ENCODE measurements at regions not wholly inside any gene's neighbourhood (a gene's known extent, or its start where the extent isn't known, plus 50 kb on each side); places are given as distances from the start of the nearest gene placed in this dataset.
"Not testable (repeated sequence)": the region's sequence is repeated elsewhere in the genome, so short reads cannot be mapped to it uniquely, and the experiment has no call there.

DNA sequence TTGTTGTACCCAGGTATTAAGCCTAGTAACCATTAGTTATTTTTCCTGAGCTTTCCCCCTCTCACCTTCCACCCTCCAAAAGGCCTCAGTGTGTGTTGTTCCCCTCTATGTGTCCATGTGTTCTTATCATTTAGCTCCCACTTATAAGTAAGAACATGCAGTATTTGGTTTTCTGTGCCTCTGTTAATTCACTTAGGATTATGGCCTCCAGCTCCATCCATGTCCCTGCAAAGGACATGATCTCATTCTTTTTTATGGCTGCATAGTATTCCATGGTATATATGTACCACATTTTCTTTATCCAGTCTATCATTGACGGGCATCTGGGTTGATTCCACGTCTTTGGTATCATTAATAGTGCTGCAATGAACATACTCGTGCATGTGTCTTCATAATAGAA is 560.3 kb downstream of the TMEM114 start:
- TF ChIP-seq, protein P1, sequence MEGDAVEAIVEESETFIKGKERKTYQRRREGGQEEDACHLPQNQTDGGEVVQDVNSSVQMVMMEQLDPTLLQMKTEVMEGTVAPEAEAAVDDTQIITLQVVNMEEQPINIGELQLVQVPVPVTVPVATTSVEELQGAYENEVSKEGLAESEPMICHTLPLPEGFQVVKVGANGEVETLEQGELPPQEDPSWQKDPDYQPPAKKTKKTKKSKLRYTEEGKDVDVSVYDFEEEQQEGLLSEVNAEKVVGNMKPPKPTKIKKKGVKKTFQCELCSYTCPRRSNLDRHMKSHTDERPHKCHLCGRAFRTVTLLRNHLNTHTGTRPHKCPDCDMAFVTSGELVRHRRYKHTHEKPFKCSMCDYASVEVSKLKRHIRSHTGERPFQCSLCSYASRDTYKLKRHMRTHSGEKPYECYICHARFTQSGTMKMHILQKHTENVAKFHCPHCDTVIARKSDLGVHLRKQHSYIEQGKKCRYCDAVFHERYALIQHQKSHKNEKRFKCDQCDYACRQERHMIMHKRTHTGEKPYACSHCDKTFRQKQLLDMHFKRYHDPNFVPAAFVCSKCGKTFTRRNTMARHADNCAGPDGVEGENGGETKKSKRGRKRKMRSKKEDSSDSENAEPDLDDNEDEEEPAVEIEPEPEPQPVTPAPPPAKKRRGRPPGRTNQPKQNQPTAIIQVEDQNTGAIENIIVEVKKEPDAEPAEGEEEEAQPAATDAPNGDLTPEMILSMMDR (IDR thresholded peaks at IDR 0.05), result not testable (repeated sequence)
- not testable (repeated sequence) for TF ChIP-seq POLR2A (IDR thresholded peaks at IDR 0.05)

Data from adrenal gland (tissue), 5 donors.